HepG2 (cell line): ENCODE measurements at regions not wholly inside any gene's neighbourhood (a gene's known extent, or its start where the extent isn't known, plus 50 kb on each side); places are given as distances from the start of the nearest gene placed in this dataset.

Source experiments
- ATAC-seq: fragments of 200-7000 bp; cut with Tn5 transposase; 3 replicates; pipeline ENCODE4 v1.9.1; 2020; ENCODE audit warnings: mild to moderate bottlenecking, moderate library complexity
- BruUV-seq: library from RNA; stranded (reverse); fragments of 400-500 nt; replicated peaks from 2 replicates; lab custom pipeline; 2021; lab: Mats Ljungman, UMichigan
- CTCF ChIA-PET: fragments of 300-600 bp; formaldehyde crosslinking; extraction: SDS; loops from one replicate; lab custom pipeline; 2021; ENCODE audit warnings: low total read pairs, inconsistent platforms, low intra/inter-chr PET ratio; lab: Yijun Ruan, JAX
- POLR2A ChIA-PET: fragments of 350-600 bp; sonication (Branson Sonifier 250); formaldehyde crosslinking; loops from one replicate; lab custom pipeline; 2020; ENCODE audit warnings: antibody characterized with exemption, inconsistent platforms; lab: Yijun Ruan, JAX
- DNase-seq: peaks from one replicate; pipeline ENCODE4 v3.0.0-alpha.2; 2015; ENCODE audit warnings: low spot score
- FAIRE-seq: peaks from 3 replicates; lab custom pipeline; 2011; peaks lifted over from hg19 to GRCh38; lab: Jason Lieb, UNC
- H2AFZ ChIP-seq: one replicate; pipeline ENCODE4 v1.6.1; 2011; ENCODE audit warnings: low read length, inconsistent platforms
- H3K27ac ChIP-seq: fragments of 300-600 bp; 3 replicates; pipeline ENCODE4 v1.8.0; 2011; ENCODE audit warnings: mixed run types, mild to moderate bottlenecking, mixed read lengths, low read length, inconsistent platforms; ENCODE audit not compliant: insufficient read depth; ENCODE audit errors: extremely low read length
- H3K27me3 ChIP-seq, 2 experiments: fragments of 200-600 bp in 1 of 2; 2 replicates in 1 of 2; 3 replicates in 1 of 2; pipeline versions ENCODE4 v1.6.0 to v1.8.0; 2011; ENCODE audit warnings: low read length in 2 of 2, mild to moderate bottlenecking in 2 of 2, moderate library complexity in 2 of 2, inconsistent platforms in 1 of 2; ENCODE audit not compliant: insufficient read depth in 2 of 2, control insufficient read depth in 1 of 2
- H3K36me3 ChIP-seq, 2 experiments: fragments of 200-600 bp in 1 of 2; replicated peaks in 1 of 2; 2 replicates in 1 of 2; 3 replicates in 1 of 2; pipeline versions ENCODE4 v1.5.1 to v1.8.0; 2011; ENCODE audit warnings: low read length in 2 of 2, inconsistent platforms in 1 of 2; ENCODE audit not compliant: insufficient read depth in 2 of 2, control insufficient read depth in 1 of 2
- H3K4me1 ChIP-seq: 2 replicates; pipeline ENCODE4 v1.5.1; 2012; ENCODE audit warnings: low read length, inconsistent platforms; ENCODE audit not compliant: insufficient read depth
- H3K4me2 ChIP-seq: 2 replicates; pipeline ENCODE4 v1.6.0; 2011; ENCODE audit warnings: low read depth, low read length, inconsistent platforms
- H3K4me3 ChIP-seq, 3 experiments: fragments of 200-600 bp in 1 of 3; sonication (generic), shearing (Covaris generic) in 1 of 3; replicated peaks in 1 of 3; 2 replicates each; pipeline ENCODE4 v1.5.1; 2011 to 2016; ENCODE audit warnings: low read length in 3 of 3, inconsistent platforms in 2 of 3, low read depth in 2 of 3, mild to moderate bottlenecking in 2 of 3, control low read depth in 1 of 3, mixed read lengths in 1 of 3; ENCODE audit not compliant: insufficient read depth in 1 of 3
- H3K79me2 ChIP-seq: one replicate; pipeline ENCODE4 v1.6.1; 2011; ENCODE audit warnings: low read length, inconsistent platforms; ENCODE audit not compliant: insufficient read depth
- H3K9ac ChIP-seq: 2 replicates; pipeline ENCODE4 v1.6.0; 2011; ENCODE audit warnings: mild to moderate bottlenecking, low read depth, low read length, inconsistent platforms; ENCODE audit not compliant: insufficient read depth
- H3K9me3 ChIP-seq: 2 replicates; pipeline ENCODE4 v1.5.1; 2012; ENCODE audit warnings: mild to moderate bottlenecking, low read length
- H4K20me1 ChIP-seq: 2 replicates; pipeline ENCODE4 v1.6.0; 2011; ENCODE audit warnings: inconsistent platforms, mild to moderate bottlenecking, low read length, moderate library complexity; ENCODE audit not compliant: insufficient read depth
- MXI1 ChIP-seq: IDR thresholded peaks from 3 replicates; pipeline ENCODE4 v1.6.1; 2012; ENCODE audit warnings: low read depth, low read length, inconsistent platforms, borderline replicate concordance
- STAG1 ChIP-seq: sonication (generic); formaldehyde crosslinking; IDR thresholded peaks from 2 replicates; pipeline ENCODE4 v1.4.0; 2020; ENCODE audit warnings: missing genetic modification reagents
- WGBS: methylation state at CpG from one replicate; pipeline ENCODE4 v1.1.6; 2017; ENCODE audit warnings: low lambda C conversion rate; 5-methylcytosine and 5-hydroxymethylcytosine counted together
- in situ Hi-C: cut with HindIII; loops from 2 replicates; pipeline ENCODE4 v1.10.0; 2017; ENCODE audit warnings: low pct_unique_long_range_greater_than_20kb; ENCODE audit not compliant: extremely low pct_ligation_motif_present
- intact Hi-C: fragments of 100-400 bp; cut with micrococcal nuclease; formaldehyde crosslinking; loops from one replicate; pipeline ENCODE4 v1.10.0; 2022; ENCODE audit not compliant: unreplicated experiment
- TF ChIP-seq, protein P1 (sequence below): sonication (generic); formaldehyde crosslinking; IDR thresholded peaks from 2 replicates; pipeline ENCODE4 v1.9.0; 2021; ENCODE audit warnings: mild to moderate bottlenecking, missing genetic modification reagents
- TF ChIP-seq, protein P2 (sequence below): sonication (generic); formaldehyde crosslinking; IDR thresholded peaks from 2 replicates; pipeline ENCODE4 v1.8.0; 2022; ENCODE audit warnings: low read depth, missing genetic modification reagents
- TF ChIP-seq, protein P3 (sequence below): sonication (generic); formaldehyde crosslinking; IDR thresholded peaks from 2 replicates; pipeline ENCODE4 v1.5.0; 2020; ENCODE audit warnings: mild to moderate bottlenecking, missing genetic modification reagents, moderate library complexity
- TF ChIP-seq, protein P4 (sequence below): sonication (generic); formaldehyde crosslinking; IDR thresholded peaks from 2 replicates; pipeline ENCODE4 v1.4.0; 2020; ENCODE audit warnings: mild to moderate bottlenecking, missing genetic modification reagents
- TF ChIP-seq, protein P5 (sequence below): sonication (generic); formaldehyde crosslinking; IDR thresholded peaks from 2 replicates; pipeline ENCODE4 v1.5.1; 2020; ENCODE audit warnings: missing genetic modification reagents, mild to moderate bottlenecking, borderline replicate concordance

DNA sequence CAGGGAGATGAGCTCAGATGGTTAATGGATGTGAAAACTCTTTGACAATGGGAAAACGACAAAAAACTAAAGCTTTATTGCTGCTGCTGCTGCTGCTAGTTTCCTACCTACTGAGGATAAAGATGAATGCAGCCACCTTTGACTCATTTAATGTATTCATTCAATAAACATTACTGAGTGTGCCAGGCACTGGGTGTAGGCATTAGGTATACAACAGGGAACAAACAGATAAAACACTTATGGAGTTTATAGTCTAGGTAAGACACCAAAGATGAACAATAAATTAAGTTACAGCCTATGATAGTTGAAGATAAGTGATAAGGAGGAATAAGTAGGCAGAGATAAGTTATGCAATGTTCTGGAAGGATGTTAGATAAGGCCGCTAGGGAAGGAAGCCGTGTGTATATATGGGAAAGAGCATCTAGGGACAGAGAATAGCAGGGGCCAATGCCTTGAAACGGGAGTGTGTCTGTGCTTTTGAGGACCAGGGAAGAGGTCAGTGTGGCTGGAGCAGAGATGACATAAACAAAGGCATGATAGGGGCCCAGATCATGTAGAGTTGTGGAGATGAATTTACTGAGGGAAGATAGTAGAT lies 477.6 kb downstream of the NTRK2 start (continued):
- TF ChIP-seq, protein P1, sequence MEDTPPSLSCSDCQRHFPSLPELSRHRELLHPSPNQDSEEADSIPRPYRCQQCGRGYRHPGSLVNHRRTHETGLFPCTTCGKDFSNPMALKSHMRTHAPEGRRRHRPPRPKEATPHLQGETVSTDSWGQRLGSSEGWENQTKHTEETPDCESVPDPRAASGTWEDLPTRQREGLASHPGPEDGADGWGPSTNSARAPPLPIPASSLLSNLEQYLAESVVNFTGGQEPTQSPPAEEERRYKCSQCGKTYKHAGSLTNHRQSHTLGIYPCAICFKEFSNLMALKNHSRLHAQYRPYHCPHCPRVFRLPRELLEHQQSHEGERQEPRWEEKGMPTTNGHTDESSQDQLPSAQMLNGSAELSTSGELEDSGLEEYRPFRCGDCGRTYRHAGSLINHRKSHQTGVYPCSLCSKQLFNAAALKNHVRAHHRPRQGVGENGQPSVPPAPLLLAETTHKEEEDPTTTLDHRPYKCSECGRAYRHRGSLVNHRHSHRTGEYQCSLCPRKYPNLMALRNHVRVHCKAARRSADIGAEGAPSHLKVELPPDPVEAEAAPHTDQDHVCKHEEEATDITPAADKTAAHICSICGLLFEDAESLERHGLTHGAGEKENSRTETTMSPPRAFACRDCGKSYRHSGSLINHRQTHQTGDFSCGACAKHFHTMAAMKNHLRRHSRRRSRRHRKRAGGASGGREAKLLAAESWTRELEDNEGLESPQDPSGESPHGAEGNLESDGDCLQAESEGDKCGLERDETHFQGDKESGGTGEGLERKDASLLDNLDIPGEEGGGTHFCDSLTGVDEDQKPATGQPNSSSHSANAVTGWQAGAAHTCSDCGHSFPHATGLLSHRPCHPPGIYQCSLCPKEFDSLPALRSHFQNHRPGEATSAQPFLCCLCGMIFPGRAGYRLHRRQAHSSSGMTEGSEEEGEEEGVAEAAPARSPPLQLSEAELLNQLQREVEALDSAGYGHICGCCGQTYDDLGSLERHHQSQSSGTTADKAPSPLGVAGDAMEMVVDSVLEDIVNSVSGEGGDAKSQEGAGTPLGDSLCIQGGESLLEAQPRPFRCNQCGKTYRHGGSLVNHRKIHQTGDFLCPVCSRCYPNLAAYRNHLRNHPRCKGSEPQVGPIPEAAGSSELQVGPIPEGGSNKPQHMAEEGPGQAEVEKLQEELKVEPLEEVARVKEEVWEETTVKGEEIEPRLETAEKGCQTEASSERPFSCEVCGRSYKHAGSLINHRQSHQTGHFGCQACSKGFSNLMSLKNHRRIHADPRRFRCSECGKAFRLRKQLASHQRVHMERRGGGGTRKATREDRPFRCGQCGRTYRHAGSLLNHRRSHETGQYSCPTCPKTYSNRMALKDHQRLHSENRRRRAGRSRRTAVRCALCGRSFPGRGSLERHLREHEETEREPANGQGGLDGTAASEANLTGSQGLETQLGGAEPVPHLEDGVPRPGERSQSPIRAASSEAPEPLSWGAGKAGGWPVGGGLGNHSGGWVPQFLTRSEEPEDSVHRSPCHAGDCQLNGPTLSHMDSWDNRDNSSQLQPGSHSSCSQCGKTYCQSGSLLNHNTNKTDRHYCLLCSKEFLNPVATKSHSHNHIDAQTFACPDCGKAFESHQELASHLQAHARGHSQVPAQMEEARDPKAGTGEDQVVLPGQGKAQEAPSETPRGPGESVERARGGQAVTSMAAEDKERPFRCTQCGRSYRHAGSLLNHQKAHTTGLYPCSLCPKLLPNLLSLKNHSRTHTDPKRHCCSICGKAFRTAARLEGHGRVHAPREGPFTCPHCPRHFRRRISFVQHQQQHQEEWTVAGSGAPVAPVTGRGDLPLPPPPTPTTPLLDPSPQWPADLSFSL (CRISPR knock-in tag): no peak

DNA sequence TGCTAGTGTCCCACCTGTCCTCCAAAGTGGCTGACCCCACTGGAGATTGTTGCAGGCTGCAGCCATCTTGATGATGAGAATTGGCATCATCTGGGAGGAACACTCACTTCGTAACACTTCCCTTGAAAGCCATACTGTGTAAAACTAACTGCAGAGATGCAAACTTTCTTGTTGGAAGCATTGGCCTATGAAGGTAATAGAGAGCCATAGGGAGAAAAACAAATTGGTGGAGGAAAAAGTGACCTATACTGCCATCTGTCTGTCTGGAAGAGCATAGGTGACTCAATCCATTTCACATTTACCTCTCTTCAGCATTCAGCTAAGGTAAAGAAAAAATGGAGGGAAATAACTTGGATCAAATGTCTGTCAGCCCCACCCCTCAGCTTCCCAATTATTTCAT lies 473.4 kb downstream of the NTRK2 start:
- BruUV-seq: no TSS peak
- DNase-seq (peak; percentile 7), FAIRE-seq (no peak), ATAC-seq (peak; percentile 65)
- no peaks in the 10 kb centered on the region for H3K79me2 ChIP-seq
- ChIA-PET POLR2A (no interaction called here), CTCF (interaction anchor here (1.1 kb wide), 1 partner anchor 746 kb away, joined by 4 read pairs; no protein-coding TSS in a partner anchor)
- intact Hi-C loops (no loop called here), in situ Hi-C loops (no loop called here)
- H3K36me3 ChIP-seq: no peaks in the 10 kb centered on the region
- no peak overlapping the region for H3K9ac ChIP-seq
- no peaks in the 10 kb centered on the region for H4K20me1 ChIP-seq
- no peaks in the 10 kb centered on the region for H3K9me3 ChIP-seq
- no peaks in the 10 kb centered on the region for H3K27me3 ChIP-seq
- no peak overlapping the region for H3K4me3 ChIP-seq
- no peaks in the 10 kb centered on the region for H3K4me1 ChIP-seq
- 0% methylated on average over 1 of the region's 1 CpG for WGBS
- H2AFZ ChIP-seq: no peak overlapping the region
- no peak overlapping the region for H3K27ac ChIP-seq
- no peak overlapping the region for H3K4me2 ChIP-seq
- TF ChIP-seq, protein P2, sequence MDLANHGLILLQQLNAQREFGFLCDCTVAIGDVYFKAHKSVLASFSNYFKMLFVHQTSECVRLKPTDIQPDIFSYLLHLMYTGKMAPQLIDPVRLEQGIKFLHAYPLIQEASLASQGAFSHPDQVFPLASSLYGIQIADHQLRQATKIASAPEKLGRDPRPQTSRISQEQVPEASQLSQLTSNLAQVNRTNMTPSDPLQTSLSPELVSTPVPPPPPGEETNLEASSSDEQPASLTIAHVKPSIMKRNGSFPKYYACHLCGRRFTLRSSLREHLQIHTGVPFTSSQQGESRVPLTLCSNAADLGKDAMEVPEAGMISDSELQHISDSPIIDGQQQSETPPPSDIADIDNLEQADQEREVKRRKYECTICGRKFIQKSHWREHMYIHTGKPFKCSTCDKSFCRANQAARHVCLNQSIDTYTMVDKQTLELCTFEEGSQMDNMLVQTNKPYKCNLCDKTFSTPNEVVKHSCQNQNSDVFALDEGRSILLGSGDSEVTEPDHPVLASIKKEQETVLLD (CRISPR knock-in tag): no peak
- TF ChIP-seq MXI1: no peak
- TF ChIP-seq, protein P3, sequence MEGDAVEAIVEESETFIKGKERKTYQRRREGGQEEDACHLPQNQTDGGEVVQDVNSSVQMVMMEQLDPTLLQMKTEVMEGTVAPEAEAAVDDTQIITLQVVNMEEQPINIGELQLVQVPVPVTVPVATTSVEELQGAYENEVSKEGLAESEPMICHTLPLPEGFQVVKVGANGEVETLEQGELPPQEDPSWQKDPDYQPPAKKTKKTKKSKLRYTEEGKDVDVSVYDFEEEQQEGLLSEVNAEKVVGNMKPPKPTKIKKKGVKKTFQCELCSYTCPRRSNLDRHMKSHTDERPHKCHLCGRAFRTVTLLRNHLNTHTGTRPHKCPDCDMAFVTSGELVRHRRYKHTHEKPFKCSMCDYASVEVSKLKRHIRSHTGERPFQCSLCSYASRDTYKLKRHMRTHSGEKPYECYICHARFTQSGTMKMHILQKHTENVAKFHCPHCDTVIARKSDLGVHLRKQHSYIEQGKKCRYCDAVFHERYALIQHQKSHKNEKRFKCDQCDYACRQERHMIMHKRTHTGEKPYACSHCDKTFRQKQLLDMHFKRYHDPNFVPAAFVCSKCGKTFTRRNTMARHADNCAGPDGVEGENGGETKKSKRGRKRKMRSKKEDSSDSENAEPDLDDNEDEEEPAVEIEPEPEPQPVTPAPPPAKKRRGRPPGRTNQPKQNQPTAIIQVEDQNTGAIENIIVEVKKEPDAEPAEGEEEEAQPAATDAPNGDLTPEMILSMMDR: peak; percentile 46
- TF ChIP-seq STAG1: peak; percentile 38
- TF ChIP-seq, protein P4, sequence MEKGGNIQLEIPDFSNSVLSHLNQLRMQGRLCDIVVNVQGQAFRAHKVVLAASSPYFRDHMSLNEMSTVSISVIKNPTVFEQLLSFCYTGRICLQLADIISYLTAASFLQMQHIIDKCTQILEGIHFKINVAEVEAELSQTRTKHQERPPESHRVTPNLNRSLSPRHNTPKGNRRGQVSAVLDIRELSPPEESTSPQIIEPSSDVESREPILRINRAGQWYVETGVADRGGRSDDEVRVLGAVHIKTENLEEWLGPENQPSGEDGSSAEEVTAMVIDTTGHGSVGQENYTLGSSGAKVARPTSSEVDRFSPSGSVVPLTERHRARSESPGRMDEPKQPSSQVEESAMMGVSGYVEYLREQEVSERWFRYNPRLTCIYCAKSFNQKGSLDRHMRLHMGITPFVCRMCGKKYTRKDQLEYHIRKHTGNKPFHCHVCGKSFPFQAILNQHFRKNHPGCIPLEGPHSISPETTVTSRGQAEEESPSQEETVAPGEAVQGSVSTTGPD: no peak
- TF ChIP-seq, protein P5, sequence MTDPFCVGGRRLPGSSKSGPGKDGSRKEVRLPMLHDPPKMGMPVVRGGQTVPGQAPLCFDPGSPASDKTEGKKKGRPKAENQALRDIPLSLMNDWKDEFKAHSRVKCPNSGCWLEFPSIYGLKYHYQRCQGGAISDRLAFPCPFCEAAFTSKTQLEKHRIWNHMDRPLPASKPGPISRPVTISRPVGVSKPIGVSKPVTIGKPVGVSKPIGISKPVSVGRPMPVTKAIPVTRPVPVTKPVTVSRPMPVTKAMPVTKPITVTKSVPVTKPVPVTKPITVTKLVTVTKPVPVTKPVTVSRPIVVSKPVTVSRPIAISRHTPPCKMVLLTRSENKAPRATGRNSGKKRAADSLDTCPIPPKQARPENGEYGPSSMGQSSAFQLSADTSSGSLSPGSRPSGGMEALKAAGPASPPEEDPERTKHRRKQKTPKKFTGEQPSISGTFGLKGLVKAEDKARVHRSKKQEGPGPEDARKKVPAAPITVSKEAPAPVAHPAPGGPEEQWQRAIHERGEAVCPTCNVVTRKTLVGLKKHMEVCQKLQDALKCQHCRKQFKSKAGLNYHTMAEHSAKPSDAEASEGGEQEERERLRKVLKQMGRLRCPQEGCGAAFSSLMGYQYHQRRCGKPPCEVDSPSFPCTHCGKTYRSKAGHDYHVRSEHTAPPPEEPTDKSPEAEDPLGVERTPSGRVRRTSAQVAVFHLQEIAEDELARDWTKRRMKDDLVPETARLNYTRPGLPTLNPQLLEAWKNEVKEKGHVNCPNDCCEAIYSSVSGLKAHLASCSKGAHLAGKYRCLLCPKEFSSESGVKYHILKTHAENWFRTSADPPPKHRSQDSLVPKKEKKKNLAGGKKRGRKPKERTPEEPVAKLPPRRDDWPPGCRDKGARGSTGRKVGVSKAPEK (CRISPR knock-in tag): no peak
